Fibroblast of skin of right biceps (primary cell): ENCODE measurements at regions not wholly inside any gene's neighbourhood (a gene's known extent, or its start where the extent isn't known, plus 50 kb on each side); places are given as distances from the start of the nearest gene placed in this dataset.

Experiments used
- DNase-seq: peaks from one replicate; pipeline ENCODE4 v3.0.0-alpha.2; 2013

- no peak for DNase-seq
Observed at GRCh38 chr10:44859546-44860285, 51.4 kb upstream of the TMEM72 start.

- peak; percentile 94 for DNase-seq
Observed at GRCh38 chr10:44860811-44861736, 50.1 kb upstream of the TMEM72 start.
